Effector memory CD4-positive, alpha-beta T cell (primary cell): ENCODE measurements at regions not wholly inside any gene's neighbourhood (a gene's known extent, or its start where the extent isn't known, plus 50 kb on each side); places are given as distances from the start of the nearest gene placed in this dataset.

Source experiments
- DNase-seq, 3 donors: peaks; one replicate each; pipeline ENCODE4 v3.0.0-alpha.2; 2020
- H3K27ac ChIP-seq: 2 replicates; pipeline ENCODE4 v1.7.0; 2013; ENCODE audit warnings: mild to moderate bottlenecking, low read length, moderate library complexity; ENCODE audit not compliant: insufficient read depth, poor library complexity, severe bottlenecking
- H3K27me3 ChIP-seq: replicated peaks from 2 replicates; pipeline ENCODE4 v1.7.0; 2013; ENCODE audit warnings: mild to moderate bottlenecking, low read length; ENCODE audit not compliant: insufficient read depth, control insufficient read depth, poor library complexity, severe bottlenecking
- H3K36me3 ChIP-seq: 2 replicates; pipeline ENCODE4 v1.7.0; 2013; ENCODE audit warnings: mild to moderate bottlenecking, low read length, moderate library complexity; ENCODE audit not compliant: control insufficient read depth, insufficient read depth
- H3K4me1 ChIP-seq: 2 replicates; pipeline ENCODE4 v1.7.0; 2013; ENCODE audit warnings: low read length, mild to moderate bottlenecking; ENCODE audit not compliant: control insufficient read depth, insufficient read depth, poor library complexity, severe bottlenecking
- H3K4me3 ChIP-seq: 2 replicates; pipeline ENCODE4 v1.7.0; 2013; ENCODE audit warnings: low read length, low read depth, mild to moderate bottlenecking; ENCODE audit not compliant: insufficient read depth, poor library complexity, severe bottlenecking
- H3K9me3 ChIP-seq: 2 replicates; pipeline ENCODE4 v1.7.0; 2013; ENCODE audit warnings: mild to moderate bottlenecking, low read length, moderate library complexity; ENCODE audit not compliant: control insufficient read depth

DNA sequence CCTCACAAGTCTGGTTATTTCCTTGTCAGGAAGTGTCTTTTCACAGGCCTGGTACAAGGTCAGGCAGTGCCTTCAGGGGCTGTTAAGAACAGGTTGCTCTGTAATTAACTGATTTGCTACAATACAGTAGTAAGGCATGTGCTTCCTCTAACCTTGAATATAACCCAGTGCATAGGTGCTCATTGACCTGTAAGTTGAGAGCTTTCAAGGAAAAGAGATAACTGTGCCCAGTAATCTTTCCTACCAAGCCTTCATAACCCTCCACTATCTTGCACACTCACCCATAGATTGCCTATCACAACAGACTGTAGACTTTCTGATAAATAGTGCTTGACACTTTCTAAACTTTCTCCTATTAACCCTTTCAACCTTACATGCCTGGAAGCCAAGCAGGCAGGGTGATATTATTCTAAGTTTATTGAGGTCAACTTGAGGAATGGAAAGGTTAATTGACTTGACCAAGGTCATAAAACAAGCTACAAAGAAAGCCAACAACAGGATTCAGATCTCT is 148.1 kb downstream of the PPARGC1A start:
- Histone ChIP-seq H3K4me3 (no peak overlapping the region), H3K9me3 (no peaks in the 10 kb centered on the region), H3K27me3 (no peaks in the 10 kb centered on the region), H3K36me3 (no peaks in the 10 kb centered on the region), H3K4me1 (no peaks in the 10 kb centered on the region), H3K27ac (no peak overlapping the region)
- no peak for DNase-seq

DNA sequence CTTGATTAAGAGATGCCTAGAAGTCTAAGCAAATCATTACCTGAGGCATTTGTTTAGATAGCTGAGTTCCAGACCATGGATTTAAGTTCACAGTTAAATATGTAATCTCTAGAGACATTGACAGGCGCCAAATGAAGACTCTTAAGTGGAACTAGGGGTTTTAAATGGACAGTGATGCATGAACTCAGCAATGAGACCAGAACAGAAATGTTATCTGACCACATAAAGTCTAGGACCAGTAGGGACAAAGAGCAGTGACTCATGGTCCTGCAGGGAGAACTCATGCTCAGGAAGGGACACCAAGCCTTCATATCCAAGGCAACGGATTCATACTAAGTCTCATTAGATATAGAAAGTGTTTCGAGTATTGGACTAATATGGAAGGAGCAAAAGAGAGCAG is 152.3 kb downstream of the PPARGC1A start:
- Histone ChIP-seq H3K9me3 (no peaks in the 10 kb centered on the region), H3K4me3 (no peak overlapping the region), H3K27ac (no peak overlapping the region), H3K4me1 (no peaks in the 10 kb centered on the region), H3K36me3 (no peaks in the 10 kb centered on the region), H3K27me3 (no peaks in the 10 kb centered on the region)
- no peak for DNase-seq

GRCh38 chr4:23736466-23736865 is 153.4 kb downstream of the PPARGC1A start:
- Histone ChIP-seq H3K27me3 (no peaks in the 10 kb centered on the region), H3K27ac (no peak overlapping the region), H3K36me3 (no peaks in the 10 kb centered on the region), H3K9me3 (no peaks in the 10 kb centered on the region), H3K4me3 (no peak overlapping the region), H3K4me1 (no peaks in the 10 kb centered on the region)
- no peak for DNase-seq

DNA sequence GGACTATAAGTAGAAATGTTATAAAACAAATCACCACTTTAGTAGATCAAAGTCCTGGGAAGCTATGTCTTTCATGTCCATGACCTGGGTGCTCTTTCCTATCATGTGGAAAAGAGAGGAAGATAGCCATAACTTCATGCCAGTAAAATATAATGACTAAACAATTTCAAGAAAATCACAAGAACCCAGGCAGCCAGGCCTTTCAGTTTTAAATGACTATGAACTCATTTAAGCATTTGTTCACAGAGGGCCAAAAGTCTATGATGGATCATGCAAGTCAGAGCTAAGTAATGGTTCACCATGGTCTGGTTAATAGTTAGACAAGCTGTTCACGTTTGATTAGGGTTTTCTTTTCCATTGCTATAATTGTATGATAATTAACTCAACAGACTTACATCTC is 155.8 kb downstream of the PPARGC1A start:
- Histone ChIP-seq H3K36me3 (no peaks in the 10 kb centered on the region), H3K27me3 (no peaks in the 10 kb centered on the region), H3K27ac (no peak overlapping the region), H3K4me3 (no peak overlapping the region), H3K9me3 (no peaks in the 10 kb centered on the region), H3K4me1 (no peaks in the 10 kb centered on the region)
- no peak for DNase-seq

GRCh38 chr4:23733476-23733875 is 156.4 kb downstream of the PPARGC1A start:
- Histone ChIP-seq H3K36me3 (no peaks in the 10 kb centered on the region), H3K4me3 (no peak overlapping the region), H3K27ac (no peak overlapping the region), H3K4me1 (no peaks in the 10 kb centered on the region), H3K9me3 (no peaks in the 10 kb centered on the region), H3K27me3 (no peaks in the 10 kb centered on the region)
- no peak for DNase-seq

DNA sequence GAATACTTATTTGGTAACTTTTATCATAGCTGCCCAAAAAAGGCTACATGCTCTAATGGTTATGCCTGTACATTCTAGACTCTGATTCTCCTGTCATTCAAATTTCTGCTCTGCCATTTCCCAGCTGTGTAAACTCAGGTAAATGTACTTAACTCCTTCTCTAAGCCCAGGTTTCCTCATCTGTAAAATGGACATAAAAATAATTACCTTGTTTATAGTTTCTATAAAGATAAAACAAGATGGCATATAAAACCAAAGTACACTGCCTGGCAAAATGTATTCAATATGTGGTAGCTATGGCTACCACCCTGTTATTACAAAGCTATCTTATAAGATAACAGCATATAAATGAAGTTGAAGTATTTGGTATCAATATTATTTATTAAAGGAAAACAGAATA is 158.8 kb downstream of the PPARGC1A start:
- Histone ChIP-seq H3K4me3 (no peak overlapping the region), H3K27ac (no peak overlapping the region), H3K9me3 (no peaks in the 10 kb centered on the region), H3K4me1 (no peaks in the 10 kb centered on the region), H3K27me3 (no peaks in the 10 kb centered on the region), H3K36me3 (no peaks in the 10 kb centered on the region)
- DNase-seq: no peak

- Histone ChIP-seq H3K36me3 (no peaks in the 10 kb centered on the region), H3K4me1 (no peaks in the 10 kb centered on the region), H3K9me3 (no peaks in the 10 kb centered on the region), H3K27me3 (no peaks in the 10 kb centered on the region), H3K27ac (no peak overlapping the region), H3K4me3 (no peak overlapping the region)
- no peak for DNase-seq
These were observed 160.9 kb downstream of the PPARGC1A start for GRCh38 chr4:23728971-23729370.

- no peaks in the 10 kb centered on the region for H3K4me1 ChIP-seq
- DNase-seq: no peak
- no peak overlapping the region for H3K27ac ChIP-seq
- H3K9me3 ChIP-seq: no peaks in the 10 kb centered on the region
- no peaks in the 10 kb centered on the region for H3K27me3 ChIP-seq
- no peaks in the 10 kb centered on the region for H3K36me3 ChIP-seq
- H3K4me3 ChIP-seq: no peak overlapping the region
These were observed 161.5 kb downstream of the PPARGC1A start for GRCh38 chr4:23728393-23728792.

DNA sequence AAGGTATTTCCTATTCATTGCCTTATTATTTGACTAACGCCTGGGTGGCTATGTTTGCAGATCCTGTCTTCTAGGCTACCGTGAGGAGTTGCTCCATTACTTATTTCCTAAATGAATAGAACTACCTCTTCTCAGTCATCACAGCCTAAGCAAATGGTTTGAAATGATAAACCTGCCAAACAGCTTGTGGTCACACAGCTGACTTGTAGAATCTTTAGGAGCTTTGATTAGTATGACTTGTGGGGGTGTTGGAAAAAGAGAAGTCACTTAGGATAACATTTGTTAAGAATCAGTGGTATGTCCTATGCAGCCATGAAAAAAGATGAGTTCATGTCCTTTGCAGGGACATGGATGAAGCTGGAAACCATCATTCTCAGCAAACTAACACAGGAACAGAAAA is 169.3 kb downstream of the PPARGC1A start:
- DNase-seq: no peak
- no peaks in the 10 kb centered on the region for H3K4me1 ChIP-seq
- H3K4me3 ChIP-seq: no peak overlapping the region

DNA sequence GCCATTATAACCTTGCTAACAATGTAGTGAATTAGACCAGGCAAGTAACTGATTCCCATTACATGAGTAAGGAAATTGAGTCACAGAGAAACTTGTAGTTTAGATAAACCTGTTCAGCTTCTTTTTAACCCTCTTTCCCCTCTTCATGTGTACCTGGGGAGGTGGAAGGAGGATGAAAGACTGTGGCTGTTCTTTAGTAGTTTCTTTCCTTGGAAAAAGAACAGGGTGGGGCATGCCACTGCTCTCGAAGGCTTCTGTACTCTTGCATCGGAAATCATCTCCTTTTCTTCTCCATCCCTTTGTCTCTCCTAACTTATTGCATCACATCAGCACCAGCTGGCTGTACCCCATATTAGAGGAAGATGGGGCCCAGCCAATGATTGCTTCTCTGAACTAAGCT is 171.4 kb downstream of the PPARGC1A start:
- no peaks in the 10 kb centered on the region for H3K36me3 ChIP-seq
- no peaks in the 10 kb centered on the region for H3K4me1 ChIP-seq
- no peaks in the 10 kb centered on the region for H3K9me3 ChIP-seq
- no peak overlapping the region for H3K4me3 ChIP-seq
- no peaks in the 10 kb centered on the region for H3K27me3 ChIP-seq
- H3K27ac ChIP-seq: no peak overlapping the region
- no peak for DNase-seq

More for the DNA sequence above, 169.3 kb downstream of the PPARGC1A start:
- H3K9me3 ChIP-seq: no peaks in the 10 kb centered on the region
- H3K36me3 ChIP-seq: no peaks in the 10 kb centered on the region
- H3K27ac ChIP-seq: no peak overlapping the region
- no peaks in the 10 kb centered on the region for H3K27me3 ChIP-seq
